NCI-H2227 treated with DMSO at 0.1 percent for 48 hours (cell line): ENCODE measurements at regions not wholly inside any gene's neighbourhood (a gene's known extent, or its start where the extent isn't known, plus 50 kb on each side); places are given as distances from the start of the nearest gene placed in this dataset.
"Not testable (repeated sequence)": the region's sequence is repeated elsewhere in the genome, so short reads cannot be mapped to it uniquely, and the experiment has no call there.

Source experiments
- DNase-seq: peaks from one replicate; lab custom pipeline; 2025; lab: John Stamatoyannopoulos, UW

- no peak for DNase-seq
Observed at GRCh38 chr2:239819091-239819973, 205.8 kb downstream of the NDUFA10 start.

GRCh38 chr2:239818531-239819011 is 206.6 kb downstream of the NDUFA10 start:
- DNase-seq = no peak

- no peak for DNase-seq
Observed at GRCh38 chr2:239818086-239818485, 207.1 kb downstream of the NDUFA10 start.

GRCh38 chr2:239817468-239818031 is 207.6 kb downstream of the NDUFA10 start:
- DNase-seq = not testable (repeated sequence)

GRCh38 chr2:239816576-239817467 is 208.3 kb downstream of the NDUFA10 start:
- DNase-seq = no peak

GRCh38 chr2:239815671-239816070 is 209.5 kb downstream of the NDUFA10 start:
- no peak for DNase-seq

- DNase-seq = no peak
Observed at GRCh38 chr2:239814861-239815601, 210.1 kb downstream of the NDUFA10 start.

GRCh38 chr2:239814116-239814860 is 210.9 kb downstream of the NDUFA10 start:
- no peak for DNase-seq

- no peak for DNase-seq
Observed at GRCh38 chr2:239813261-239814115, 211.7 kb downstream of the NDUFA10 start.

- no peak for DNase-seq
Observed at GRCh38 chr2:239811806-239812560, 213.2 kb downstream of the NDUFA10 start.

GRCh38 chr2:239811111-239811781 is 213.9 kb downstream of the NDUFA10 start:
- no peak for DNase-seq

GRCh38 chr2:239809391-239809790 is 215.8 kb downstream of the NDUFA10 start:
- DNase-seq = no peak

- DNase-seq = no peak
Observed at GRCh38 chr2:239807568-239807967, 217.6 kb downstream of the NDUFA10 start.

- DNase-seq = no peak
Observed at GRCh38 chr2:239806758-239807434, 218.2 kb downstream of the NDUFA10 start.

GRCh38 chr2:239806276-239806675 is 218.9 kb downstream of the NDUFA10 start:
- no peak for DNase-seq

- DNase-seq = no peak
Observed at GRCh38 chr2:239805414-239805813, 219.7 kb downstream of the NDUFA10 start.

GRCh38 chr2:239805043-239805329 is 220.2 kb downstream of the NDUFA10 start:
- DNase-seq = no peak
